ENCODE measurements at regions not wholly inside any gene's neighbourhood (a gene's known extent, or its start where the extent isn't known, plus 50 kb on each side); places are given as distances from the start of the nearest gene placed in this dataset.
"Not testable (repeated sequence)": the region's sequence is repeated elsewhere in the genome, so short reads cannot be mapped to it uniquely, and the experiment has no call there.

DNA sequence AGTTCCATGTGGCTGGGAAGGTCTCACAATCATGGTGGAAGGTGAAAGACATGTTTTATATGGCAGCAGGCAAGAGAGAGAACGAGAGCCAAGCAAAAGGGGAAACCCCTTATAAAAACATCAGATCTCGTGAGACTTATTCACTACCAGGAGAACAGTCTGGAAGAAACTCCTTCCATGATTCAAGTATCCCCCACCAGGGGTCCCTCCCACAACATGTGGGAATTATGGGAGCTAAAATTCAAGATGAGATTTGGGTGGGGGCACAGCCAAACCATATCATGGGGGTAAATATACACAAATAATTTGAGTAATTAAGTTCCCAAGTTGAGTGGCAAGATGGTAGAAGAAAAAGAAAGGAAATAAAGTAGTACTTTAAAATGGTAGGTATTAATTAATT is 91.0 kb upstream of the CCDC91 start:
- not testable (repeated sequence) for H3K27ac ChIP-seq; H3K9ac ChIP-seq; DNase-seq (ENCODE audit: low spot score); H3K4me3 Mint-ChIP-seq; H3K27me3 ChIP-seq; H4K20me1 ChIP-seq (ENCODE audit: low read depth); H3K9me3 Mint-ChIP-seq; H3K4me3 ChIP-seq; H3K27me3 Mint-ChIP-seq (ENCODE audit: insufficient read depth, low read depth); H3K4me1 Mint-ChIP-seq; H3F3A ChIP-seq (ENCODE audit: low read depth); H3K36me3 Mint-ChIP-seq; H3K36me3 ChIP-seq; H3K79me2 ChIP-seq (ENCODE audit: low read depth); H3K27ac Mint-ChIP-seq; H2AFZ ChIP-seq (replicated peaks); H3K4me2 ChIP-seq; H3K9me3 ChIP-seq (ENCODE audit: low read depth); H3K4me1 ChIP-seq
- TF ChIP-seq, protein P1, sequence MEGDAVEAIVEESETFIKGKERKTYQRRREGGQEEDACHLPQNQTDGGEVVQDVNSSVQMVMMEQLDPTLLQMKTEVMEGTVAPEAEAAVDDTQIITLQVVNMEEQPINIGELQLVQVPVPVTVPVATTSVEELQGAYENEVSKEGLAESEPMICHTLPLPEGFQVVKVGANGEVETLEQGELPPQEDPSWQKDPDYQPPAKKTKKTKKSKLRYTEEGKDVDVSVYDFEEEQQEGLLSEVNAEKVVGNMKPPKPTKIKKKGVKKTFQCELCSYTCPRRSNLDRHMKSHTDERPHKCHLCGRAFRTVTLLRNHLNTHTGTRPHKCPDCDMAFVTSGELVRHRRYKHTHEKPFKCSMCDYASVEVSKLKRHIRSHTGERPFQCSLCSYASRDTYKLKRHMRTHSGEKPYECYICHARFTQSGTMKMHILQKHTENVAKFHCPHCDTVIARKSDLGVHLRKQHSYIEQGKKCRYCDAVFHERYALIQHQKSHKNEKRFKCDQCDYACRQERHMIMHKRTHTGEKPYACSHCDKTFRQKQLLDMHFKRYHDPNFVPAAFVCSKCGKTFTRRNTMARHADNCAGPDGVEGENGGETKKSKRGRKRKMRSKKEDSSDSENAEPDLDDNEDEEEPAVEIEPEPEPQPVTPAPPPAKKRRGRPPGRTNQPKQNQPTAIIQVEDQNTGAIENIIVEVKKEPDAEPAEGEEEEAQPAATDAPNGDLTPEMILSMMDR (IDR thresholded peaks at IDR 0.05) = peak; percentile 5

DNA sequence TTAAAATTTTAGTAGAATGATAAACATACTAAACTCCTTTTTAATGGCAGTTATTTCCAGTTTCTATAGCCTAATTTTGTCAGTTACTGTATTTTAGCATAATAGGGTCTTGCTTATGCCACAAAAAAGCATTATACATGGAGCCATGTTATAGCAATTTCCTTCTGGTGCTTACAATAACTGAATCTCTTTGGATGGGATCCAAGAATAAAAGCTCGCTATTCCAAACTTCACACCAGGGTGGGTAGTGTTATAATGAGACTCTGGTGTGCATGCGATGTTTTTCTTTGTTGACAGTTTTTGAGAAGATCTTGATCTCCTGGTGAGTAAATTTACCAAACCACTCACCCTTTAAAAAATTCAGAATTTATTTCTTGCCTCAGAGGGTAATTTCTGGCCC is 90.4 kb upstream of the CCDC91 start:
- H3K9me3 Mint-ChIP-seq = no peaks in the 10 kb centered on the region

DNA sequence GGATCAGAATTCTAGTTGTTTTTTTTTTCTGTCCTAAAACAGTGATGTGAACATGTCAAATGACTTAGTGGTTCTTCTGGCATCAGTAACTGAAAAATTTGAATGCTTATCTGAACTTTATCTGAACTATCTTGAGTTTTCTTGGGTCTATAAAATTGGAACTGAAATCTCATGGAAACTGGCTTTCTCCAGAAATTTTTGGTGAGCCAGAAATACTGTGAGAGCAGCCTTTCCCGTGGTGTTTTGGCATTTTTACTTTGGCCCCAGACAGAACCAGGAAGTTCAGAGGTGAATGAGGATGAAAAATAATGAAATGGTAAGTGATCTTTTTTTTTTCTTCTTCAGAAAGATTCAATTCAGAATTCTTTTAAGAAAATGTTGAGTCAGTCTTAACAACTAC is 89.5 kb upstream of the CCDC91 start:
- no peak overlapping the region for H3K4me2 ChIP-seq
- H3K27ac ChIP-seq = no peak overlapping the region
- no peaks in the 10 kb centered on the region for H3K36me3 ChIP-seq
- no peaks in the 10 kb centered on the region for H3K4me1 ChIP-seq
- H3K9me3 ChIP-seq (ENCODE audit: low read depth) = no peaks in the 10 kb centered on the region
- Mint-ChIP-seq H3K27ac (no peak overlapping the region), H3K36me3 (no peaks in the 10 kb centered on the region), H3K27me3 (ENCODE audit: insufficient read depth, low read depth) (no peaks in the 10 kb centered on the region), H3K4me3 (no peak overlapping the region), H3K4me1 (peaks cover 7% of the 10 kb centered on the region), H3K9me3 (no peaks in the 10 kb centered on the region)
- H3K27me3 ChIP-seq = no peaks in the 10 kb centered on the region
- H3K9ac ChIP-seq = no peak overlapping the region
- no peak overlapping the region for H3K4me3 ChIP-seq
- no peak for DNase-seq (ENCODE audit: low spot score)
- no peak overlapping the region for H2AFZ ChIP-seq (replicated peaks)
- no peaks in the 10 kb centered on the region for H4K20me1 ChIP-seq (ENCODE audit: low read depth)
- no peaks in the 10 kb centered on the region for H3F3A ChIP-seq (ENCODE audit: low read depth)
- no peaks in the 10 kb centered on the region for H3K79me2 ChIP-seq (ENCODE audit: low read depth)
- TF ChIP-seq, protein P1 (IDR thresholded peaks at IDR 0.05) = no peak
- no peak for TF ChIP-seq EZH2 (IDR thresholded peaks at IDR 0.05)
- TF ChIP-seq EZH2phosphoT487 (IDR thresholded peaks at IDR 0.05) = no peak

More for the DNA sequence above, 90.4 kb upstream of the CCDC91 start:
- Mint-ChIP-seq H3K36me3 (no peaks in the 10 kb centered on the region), H3K27ac (no peak overlapping the region), H3K27me3 (ENCODE audit: insufficient read depth, low read depth) (no peaks in the 10 kb centered on the region), H3K4me3 (no peak overlapping the region), H3K4me1 (peaks cover 7% of the 10 kb centered on the region)
- Histone ChIP-seq H3K36me3 (no peaks in the 10 kb centered on the region), H3K9me3 (ENCODE audit: low read depth) (no peaks in the 10 kb centered on the region), H3K27ac (no peak overlapping the region), H4K20me1 (ENCODE audit: low read depth) (no peaks in the 10 kb centered on the region), H3F3A (ENCODE audit: low read depth) (no peaks in the 10 kb centered on the region), H3K27me3 (no peaks in the 10 kb centered on the region), H3K4me2 (no peak overlapping the region), H3K4me1 (no peaks in the 10 kb centered on the region), H3K9ac (no peak overlapping the region), H2AFZ (replicated peaks) (no peak overlapping the region), H3K4me3 (no peak overlapping the region), H3K79me2 (ENCODE audit: low read depth) (no peaks in the 10 kb centered on the region)
- TF ChIP-seq EZH2phosphoT487 (IDR thresholded peaks at IDR 0.05) (no peak), EZH2 (IDR thresholded peaks at IDR 0.05) (no peak)
- TF ChIP-seq, protein P1 (IDR thresholded peaks at IDR 0.05) = no peak
- DNase-seq (ENCODE audit: low spot score) = no peak

DNA sequence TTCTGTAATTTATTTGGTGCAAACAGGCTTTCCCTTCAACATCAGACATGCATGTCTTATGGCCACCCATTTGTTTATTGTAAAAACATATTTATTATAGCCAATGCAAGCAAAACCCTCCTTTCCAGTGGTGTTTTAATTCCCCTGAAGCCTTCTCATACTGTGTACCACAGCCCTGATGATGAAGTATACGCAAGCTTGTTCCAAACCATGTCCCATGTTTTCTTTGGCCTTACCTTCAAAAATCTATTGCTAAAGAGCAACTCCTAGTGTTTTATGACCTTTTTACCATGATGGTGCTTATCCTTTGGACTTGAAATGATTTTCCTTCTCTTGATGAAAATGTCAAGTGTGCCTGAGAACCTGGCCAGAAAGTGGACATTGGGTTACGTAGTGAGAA is 85.9 kb upstream of the CCDC91 start:
- Histone ChIP-seq H3K4me1 (no peaks in the 10 kb centered on the region), H3K9me3 (ENCODE audit: low read depth) (no peaks in the 10 kb centered on the region), H3K4me3 (no peak overlapping the region), H3K4me2 (no peak overlapping the region), H3K79me2 (ENCODE audit: low read depth) (no peaks in the 10 kb centered on the region), H3K9ac (no peak overlapping the region), H3K36me3 (no peaks in the 10 kb centered on the region), H3F3A (ENCODE audit: low read depth) (no peaks in the 10 kb centered on the region), H2AFZ (replicated peaks) (no peak overlapping the region), H4K20me1 (ENCODE audit: low read depth) (no peaks in the 10 kb centered on the region), H3K27me3 (no peaks in the 10 kb centered on the region), H3K27ac (no peak overlapping the region)
- Mint-ChIP-seq H3K9me3 (no peaks in the 10 kb centered on the region), H3K4me1 (no peaks in the 10 kb centered on the region), H3K4me3 (no peak overlapping the region), H3K27ac (no peak overlapping the region), H3K36me3 (no peaks in the 10 kb centered on the region), H3K27me3 (ENCODE audit: insufficient read depth, low read depth) (no peaks in the 10 kb centered on the region)
- no peak for DNase-seq (ENCODE audit: low spot score)
- TF ChIP-seq, protein P1 (IDR thresholded peaks at IDR 0.05) = no peak
- TF ChIP-seq EZH2phosphoT487 (IDR thresholded peaks at IDR 0.05) (no peak), EZH2 (IDR thresholded peaks at IDR 0.05) (no peak)
